ENCODE measurements at regions not wholly inside any gene's neighbourhood (a gene's known extent, or its start where the extent isn't known, plus 50 kb on each side); places are given as distances from the start of the nearest gene placed in this dataset.

DNA sequence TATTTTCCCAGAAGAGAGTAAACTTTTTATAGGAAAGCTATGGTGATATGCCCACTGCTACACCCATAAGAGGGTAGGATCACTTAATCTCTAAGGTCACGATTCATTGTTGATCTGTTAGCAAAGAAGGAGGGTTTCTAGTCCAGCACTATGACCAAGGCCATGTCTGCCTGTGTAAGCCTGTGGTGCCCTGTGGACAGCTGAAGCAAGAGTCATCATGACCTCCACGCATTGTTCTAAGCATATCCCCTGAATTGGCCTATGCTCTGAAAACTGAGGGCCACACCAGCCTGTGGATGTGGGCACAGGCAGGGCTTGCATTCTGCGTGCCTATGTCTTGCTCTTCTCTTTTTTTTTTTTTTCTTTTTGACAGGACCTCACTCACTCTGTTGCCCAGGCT lies 89.8 kb upstream of the SMIM21 start:
- H3K4me3 ChIP-seq (ENCODE audit: low read depth, low read length) = no peak overlapping the region
- DNase-seq (ENCODE audit: low read depth) = no peak

DNA sequence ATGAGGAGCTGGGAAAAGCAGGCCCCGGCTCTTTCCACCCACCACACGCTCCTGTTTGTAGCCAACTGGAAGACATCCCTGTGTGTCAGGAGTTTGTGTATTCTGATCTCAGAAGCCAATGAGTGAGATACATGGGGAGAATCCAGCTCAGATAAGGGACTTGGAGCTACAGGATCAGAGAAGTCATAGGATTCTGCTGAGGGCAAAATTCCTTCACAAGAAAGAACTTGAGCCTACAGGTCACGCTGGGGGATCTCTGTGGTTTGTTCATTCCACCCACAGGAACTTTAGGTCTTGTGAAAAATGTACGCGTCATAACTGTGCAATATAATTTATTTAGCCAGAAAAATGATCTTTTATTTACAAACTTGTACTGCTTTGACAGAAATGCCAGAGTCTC lies 80.1 kb upstream of the SMIM21 start:
- no peak overlapping the region for H3K4me3 ChIP-seq (ENCODE audit: low read depth, low read length)
- DNase-seq (ENCODE audit: low read depth) = no peak

DNA sequence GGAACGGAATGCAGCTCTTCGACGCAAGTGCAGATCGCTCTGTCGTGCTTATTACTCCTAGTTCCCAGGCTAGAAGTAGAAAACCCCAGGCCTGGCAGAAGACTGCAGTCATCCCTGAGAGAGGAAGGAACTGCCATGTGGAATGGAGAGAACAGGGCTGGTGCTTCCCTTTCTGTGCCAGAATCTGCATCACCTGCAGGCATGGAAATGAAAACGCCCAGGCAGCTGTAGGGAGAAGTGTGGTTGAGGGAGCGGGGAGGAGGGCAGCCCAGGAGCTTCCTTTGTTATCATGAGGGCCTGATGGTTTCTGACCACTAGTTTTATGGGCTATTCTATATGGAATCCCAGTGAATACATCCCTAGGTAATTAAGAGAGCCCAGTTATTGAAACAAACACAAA lies 79.4 kb upstream of the SMIM21 start:
- no peak overlapping the region for H3K4me3 ChIP-seq (ENCODE audit: low read depth, low read length)
- DNase-seq (ENCODE audit: low read depth) = no peak

DNA sequence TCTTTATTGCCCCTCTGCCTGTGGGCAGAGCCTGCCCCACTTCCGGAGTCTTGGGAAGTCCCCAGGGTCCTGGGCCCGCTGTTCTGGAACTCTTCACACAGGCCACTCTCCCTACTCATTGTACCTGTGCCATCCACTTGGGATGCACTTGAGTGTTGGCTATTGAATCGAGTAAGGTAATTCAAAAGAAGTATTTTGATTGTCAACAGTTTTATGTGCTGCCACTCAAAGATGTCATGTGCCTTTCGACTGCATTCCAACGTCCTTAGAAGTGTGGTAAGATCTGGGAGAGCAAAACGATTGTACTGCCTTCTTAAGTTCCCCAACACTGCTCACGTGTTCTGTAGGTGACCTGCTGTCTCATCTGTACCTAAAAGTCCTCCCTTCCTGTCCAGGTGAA lies 77.0 kb upstream of the SMIM21 start:
- no peak for DNase-seq (ENCODE audit: low read depth)
- no peak overlapping the region for H3K4me3 ChIP-seq (ENCODE audit: low read depth, low read length)

DNA sequence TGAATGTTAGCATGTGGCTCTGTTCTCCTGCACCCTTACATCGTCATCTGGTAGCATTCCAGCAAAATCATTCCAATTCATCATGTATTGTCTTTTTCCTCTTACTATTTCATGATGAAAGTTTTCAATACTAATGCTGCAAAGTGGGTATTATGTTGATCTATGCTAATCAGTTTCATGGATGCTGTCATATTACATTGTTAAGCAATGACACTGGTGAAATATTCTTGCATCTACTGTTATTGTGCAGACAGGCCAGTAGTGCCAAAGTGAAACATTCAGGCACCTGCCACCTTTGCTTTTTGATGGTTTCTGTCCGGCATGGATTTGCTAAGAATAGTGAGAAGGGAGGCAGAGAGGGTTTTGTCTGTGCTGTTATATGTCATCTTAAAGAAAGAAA lies 76.1 kb upstream of the SMIM21 start:
- H3K4me3 ChIP-seq (ENCODE audit: low read depth, low read length) = no peak overlapping the region
- DNase-seq (ENCODE audit: low read depth) = no peak

DNA sequence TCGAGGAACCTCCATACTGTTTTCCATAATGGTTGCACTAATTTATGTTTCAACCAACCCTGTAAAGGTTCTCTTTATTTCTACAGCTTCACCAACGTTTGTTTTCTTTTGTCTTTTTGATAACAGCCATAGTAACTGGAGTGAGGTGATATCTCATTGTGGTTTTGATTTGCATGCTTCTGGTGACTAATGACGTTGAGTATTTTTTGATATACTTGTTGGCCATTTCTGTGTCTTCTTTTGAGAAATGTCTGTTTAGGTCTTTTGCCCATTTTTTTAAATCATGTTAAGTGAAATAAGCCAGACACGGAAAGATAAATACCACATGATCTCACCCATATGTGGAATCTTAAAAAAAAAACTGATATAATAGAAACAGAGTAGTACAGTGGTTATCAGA lies 74.8 kb upstream of the SMIM21 start:
- H3K4me3 ChIP-seq (ENCODE audit: low read depth, low read length) = no peak overlapping the region
- no peak for DNase-seq (ENCODE audit: low read depth)

DNA sequence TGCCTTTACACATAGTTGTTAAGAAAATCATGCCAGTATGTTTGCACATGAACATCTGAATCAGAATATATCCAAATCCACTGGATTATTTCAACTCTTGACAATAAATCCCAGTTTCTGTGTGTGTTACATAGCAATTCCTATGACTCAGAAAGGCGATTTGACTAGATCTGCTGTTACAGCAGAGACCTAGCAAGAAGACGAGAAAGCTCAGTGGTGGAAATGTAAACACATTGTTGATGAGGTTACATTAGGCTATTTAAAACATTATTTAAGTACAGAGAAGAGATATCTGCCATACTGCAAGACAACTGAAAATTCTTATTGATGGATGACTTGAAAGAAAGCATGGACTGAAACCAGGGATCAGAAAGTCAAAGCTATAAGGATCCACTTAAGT lies 73.0 kb upstream of the SMIM21 start:
- no peak for DNase-seq (ENCODE audit: low read depth)
- no peak overlapping the region for H3K4me3 ChIP-seq (ENCODE audit: low read depth, low read length)

DNA sequence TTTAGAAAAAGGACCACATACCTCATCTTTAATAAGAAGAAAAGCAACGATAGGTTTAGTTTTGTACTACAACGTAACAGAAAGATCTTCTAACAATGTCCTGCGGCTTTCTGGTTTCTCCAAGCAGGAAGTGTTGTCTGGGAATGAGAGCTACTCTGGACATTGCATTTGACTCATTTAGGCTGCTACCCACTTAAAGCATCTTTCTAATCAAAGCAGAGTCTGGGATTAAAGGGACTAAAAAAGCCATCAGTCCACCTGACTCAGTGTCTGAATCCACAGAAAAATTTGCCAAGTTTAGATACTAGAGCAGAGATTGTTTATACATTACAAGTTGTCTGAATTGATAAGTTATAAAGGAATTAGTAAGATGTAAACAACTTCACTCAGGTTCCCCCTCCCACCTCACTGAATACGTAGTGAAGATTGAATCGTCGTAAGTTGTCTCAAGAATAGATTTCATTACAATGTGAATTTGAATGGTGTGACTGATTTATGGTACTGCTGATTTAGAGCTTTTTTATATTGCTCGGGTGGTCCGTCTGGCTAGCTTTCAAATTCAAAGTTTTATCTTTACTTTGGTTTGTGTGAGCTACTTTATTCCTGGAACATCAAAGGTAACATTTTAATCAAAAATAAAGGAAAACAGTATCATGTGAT lies 70.2 kb upstream of the SMIM21 start:
- no peak overlapping the region for H3K4me3 ChIP-seq (ENCODE audit: low read depth, low read length)
- DNase-seq (ENCODE audit: low read depth) = no peak

DNA sequence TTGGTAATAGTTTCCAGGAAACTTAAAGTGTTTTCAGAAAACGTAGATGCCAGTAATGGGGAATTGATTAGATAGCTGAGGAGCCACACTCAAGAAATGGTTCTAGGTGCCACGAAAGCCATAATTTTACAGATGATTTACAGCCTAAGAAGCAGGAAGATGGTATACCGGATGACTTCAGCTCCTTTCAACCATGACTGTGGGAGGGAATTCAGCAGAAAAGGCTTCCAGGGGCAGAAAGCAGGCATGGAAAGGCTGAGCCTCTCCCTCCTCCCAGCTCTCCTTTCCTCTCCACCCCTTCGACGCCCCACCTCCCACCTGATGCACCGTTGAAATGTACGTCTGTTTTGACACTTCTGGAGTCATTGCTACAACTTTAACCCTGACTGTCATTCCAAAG lies 68.6 kb upstream of the SMIM21 start:
- H3K4me3 ChIP-seq (ENCODE audit: low read depth, low read length) = no peak overlapping the region
- no peak for DNase-seq (ENCODE audit: low read depth)

DNA sequence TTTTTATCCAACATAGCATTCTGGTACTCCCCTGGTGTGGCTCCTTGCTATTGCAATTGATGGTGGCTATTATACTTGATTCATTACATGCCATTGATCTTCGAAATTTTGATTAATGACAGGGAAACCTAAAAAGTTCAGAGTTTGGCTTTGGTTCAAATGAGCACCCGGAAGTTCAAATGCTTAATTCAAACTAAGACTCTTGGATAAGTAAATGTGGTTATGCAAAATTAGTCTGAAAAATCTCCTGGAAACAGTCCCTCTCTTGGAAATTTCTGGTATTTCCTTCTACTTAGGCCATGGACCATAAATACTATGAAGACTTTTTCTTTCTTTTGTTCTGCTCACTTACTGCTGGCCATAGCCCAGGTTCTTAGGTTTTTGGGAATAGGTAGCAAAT lies 65.3 kb upstream of the SMIM21 start:
- no peak overlapping the region for H3K4me3 ChIP-seq (ENCODE audit: low read depth, low read length)
- DNase-seq (ENCODE audit: low read depth) = no peak

DNA sequence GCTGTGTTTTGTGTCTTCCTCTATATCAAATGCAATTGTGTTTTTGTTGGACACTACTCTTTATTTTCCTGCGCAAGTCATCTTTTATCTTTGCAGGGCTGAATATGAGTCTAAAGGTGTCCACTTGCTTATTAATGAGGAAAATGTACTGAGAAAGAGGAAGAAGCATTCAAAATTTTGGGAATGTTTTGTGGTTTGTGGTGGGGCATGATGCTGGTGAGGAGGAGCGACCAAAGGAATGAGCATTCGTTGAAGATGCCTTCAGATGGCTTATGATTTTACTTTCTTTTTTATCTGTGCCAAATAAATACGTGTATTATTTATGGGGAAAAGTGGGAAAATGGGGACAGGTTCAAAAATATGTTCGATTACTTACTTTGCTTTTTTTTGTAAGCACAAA lies 63.9 kb upstream of the SMIM21 start:
- no peak for DNase-seq (ENCODE audit: low read depth)
- H3K4me3 ChIP-seq (ENCODE audit: low read depth, low read length) = no peak overlapping the region

DNA sequence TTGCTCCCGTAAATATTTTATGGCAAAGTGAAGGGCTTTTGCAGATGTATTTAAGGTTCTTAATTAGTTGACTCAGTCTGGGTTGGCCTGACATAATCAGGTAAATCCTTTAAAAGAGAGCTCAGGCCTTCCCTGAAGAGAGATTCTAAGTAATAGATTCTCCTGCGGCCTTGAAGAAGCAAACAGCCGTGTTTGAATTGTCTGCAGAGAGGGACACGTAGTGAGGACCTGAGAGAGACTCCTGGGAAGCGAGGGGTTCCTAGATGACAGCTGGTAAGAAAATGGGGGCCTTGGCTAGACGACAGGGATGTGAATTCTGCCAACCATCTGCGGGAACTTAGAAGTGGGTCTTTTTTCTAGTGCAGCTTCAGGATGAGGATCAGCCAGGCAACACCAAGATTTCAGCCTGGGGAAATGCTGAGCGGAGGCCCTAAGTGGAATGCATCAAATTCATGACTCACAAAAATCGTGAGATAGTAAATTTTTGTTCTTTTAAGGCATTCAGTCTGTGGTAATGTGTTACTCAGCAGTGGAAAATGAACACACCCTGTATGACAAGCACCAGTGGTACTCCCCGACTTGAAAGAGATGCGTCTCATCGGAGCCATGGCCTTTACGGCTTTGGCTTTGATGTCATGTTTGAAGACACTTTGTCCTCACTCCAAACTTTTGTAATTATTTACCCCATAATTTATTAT lies 62.1 kb upstream of the SMIM21 start:
- no peak overlapping the region for H3K4me3 ChIP-seq (ENCODE audit: low read depth, low read length)
- DNase-seq (ENCODE audit: low read depth) = peak; percentile 85

DNA sequence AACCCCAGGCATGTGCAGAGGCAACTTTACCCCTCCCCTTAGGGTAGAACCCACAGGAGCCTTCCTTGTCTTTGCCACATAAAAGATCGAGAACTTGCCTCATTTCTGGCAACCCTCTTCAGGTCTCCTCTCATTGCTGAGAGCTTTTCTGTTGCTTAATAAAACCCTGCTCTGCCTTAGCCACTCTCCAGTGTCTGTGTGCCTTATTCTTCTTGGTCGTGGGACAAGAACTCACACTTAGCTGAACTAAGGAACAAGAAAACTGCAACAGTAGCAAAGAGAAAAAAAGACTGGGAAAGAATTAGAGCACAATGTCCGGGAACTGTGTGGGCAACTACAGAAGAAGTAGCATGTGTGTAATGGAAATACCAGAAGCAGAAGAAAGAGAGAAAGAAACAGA lies 56.2 kb upstream of the SMIM21 start:
- DNase-seq (ENCODE audit: low read depth) = no peak
- H3K4me3 ChIP-seq (ENCODE audit: low read depth, low read length) = no peak overlapping the region

DNA sequence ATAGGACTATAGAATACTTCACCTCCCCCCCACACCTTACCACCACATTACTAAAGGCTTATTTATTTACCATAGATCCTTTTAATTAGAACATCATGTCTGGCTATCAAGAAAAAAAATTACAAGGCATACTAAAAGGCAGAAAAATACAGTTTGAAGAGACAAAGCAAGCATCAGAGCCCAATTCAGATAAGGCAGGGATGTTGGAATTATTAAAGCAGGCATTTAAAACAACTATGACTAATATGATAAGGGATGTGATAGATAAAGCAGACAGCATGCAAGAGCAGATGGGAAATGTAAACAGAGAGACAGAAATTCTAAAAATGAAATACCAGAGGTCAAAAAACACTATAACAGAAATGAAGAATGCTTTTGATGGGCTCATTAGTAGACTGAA lies 55.4 kb upstream of the SMIM21 start:
- DNase-seq (ENCODE audit: low read depth) = no peak
- H3K4me3 ChIP-seq (ENCODE audit: low read depth, low read length) = no peak overlapping the region

DNA sequence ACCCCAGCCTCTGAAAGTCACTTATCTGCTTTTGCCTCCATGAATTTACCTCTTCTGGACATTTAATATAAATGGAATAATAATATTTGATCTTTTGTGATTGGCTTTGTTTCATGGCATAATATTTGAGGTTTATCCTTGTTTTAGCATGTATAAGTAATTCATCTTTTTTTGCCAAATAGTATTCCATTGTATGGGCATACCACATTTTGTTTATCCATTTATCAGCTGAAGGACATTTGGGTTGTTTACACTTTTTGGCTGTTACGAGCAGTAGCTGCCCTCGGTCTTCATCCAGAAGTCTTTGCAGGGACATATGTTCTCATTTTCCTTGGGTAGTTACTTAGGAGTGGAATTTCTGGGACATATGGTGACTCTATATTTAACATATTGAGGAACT lies 53.0 kb upstream of the SMIM21 start:
- DNase-seq (ENCODE audit: low read depth) = no peak
- H3K4me3 ChIP-seq (ENCODE audit: low read depth, low read length) = no peak overlapping the region

DNA sequence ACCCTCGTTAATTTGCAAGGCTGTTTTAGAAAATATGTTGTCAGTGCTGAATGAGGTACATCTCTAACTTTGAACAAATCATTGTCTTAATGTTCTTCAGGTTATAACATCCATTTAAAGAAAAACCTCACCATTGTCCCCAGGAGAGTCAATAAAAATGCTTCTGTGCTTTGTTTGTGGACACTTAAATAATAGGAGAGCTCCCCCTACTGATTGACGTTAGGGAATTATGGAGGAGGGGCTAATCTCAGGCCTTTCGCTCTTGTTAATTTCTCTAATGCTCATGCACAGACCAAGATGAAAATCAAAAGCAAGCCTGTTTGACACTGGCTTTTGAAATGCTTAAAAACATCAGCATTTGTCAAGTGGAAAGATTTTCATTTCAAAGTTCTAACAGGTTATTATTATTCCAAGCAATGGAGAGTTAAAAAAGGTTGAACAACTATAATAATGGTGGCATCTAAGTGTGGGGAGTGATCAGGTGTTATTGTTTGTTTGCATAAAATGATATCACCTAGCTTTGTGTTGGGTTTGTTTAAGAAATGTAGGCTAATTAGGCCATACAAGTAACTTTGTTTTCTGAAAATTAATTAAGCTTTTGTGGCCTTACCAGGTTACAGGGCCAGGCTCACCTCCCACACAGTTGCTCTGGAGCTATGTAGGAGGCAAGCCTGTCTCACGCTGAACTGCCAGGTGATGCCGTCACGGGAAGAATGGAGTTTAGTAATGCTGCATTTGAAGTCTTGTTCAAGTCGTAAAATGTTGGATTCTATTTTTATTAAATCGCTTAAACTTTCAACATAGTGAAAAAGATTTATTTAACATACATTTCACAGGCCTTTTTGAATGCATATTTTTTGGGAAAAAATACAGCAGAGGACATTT lies 51.7 kb upstream of the SMIM21 start:
- H3K4me3 ChIP-seq (ENCODE audit: low read depth, low read length) = no peak overlapping the region
- DNase-seq (ENCODE audit: low read depth) = no peak

DNA sequence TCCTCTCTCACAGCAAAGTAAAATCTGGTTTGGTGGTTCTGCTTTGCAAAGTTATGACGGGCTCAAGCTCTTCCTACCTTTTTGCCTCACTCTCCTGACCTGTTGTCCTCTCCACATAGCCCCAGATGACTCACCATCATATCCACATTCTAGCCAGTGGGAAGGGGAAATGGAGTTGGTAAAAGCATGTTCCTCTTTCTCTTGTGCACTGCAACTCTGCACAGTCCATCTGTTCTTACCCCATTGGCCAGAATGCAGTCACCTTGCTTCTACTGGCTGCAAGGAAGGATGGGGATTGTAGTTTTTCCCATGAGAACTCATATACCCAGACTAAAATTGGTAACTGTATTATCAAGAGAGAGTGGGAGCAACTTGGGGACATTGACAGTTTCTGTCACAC lies 50.4 kb upstream of the SMIM21 start:
- no peak overlapping the region for H3K4me3 ChIP-seq (ENCODE audit: low read depth, low read length)
- DNase-seq (ENCODE audit: low read depth) = no peak
